ENCODE measurements at regions not wholly inside any gene's neighbourhood (a gene's known extent, or its start where the extent isn't known, plus 50 kb on each side); places are given as distances from the start of the nearest gene placed in this dataset.
A peak's percentile ranks its signal among the peaks of the same experiment; 100 is the strongest.

- TF ChIP-seq, protein P1, sequence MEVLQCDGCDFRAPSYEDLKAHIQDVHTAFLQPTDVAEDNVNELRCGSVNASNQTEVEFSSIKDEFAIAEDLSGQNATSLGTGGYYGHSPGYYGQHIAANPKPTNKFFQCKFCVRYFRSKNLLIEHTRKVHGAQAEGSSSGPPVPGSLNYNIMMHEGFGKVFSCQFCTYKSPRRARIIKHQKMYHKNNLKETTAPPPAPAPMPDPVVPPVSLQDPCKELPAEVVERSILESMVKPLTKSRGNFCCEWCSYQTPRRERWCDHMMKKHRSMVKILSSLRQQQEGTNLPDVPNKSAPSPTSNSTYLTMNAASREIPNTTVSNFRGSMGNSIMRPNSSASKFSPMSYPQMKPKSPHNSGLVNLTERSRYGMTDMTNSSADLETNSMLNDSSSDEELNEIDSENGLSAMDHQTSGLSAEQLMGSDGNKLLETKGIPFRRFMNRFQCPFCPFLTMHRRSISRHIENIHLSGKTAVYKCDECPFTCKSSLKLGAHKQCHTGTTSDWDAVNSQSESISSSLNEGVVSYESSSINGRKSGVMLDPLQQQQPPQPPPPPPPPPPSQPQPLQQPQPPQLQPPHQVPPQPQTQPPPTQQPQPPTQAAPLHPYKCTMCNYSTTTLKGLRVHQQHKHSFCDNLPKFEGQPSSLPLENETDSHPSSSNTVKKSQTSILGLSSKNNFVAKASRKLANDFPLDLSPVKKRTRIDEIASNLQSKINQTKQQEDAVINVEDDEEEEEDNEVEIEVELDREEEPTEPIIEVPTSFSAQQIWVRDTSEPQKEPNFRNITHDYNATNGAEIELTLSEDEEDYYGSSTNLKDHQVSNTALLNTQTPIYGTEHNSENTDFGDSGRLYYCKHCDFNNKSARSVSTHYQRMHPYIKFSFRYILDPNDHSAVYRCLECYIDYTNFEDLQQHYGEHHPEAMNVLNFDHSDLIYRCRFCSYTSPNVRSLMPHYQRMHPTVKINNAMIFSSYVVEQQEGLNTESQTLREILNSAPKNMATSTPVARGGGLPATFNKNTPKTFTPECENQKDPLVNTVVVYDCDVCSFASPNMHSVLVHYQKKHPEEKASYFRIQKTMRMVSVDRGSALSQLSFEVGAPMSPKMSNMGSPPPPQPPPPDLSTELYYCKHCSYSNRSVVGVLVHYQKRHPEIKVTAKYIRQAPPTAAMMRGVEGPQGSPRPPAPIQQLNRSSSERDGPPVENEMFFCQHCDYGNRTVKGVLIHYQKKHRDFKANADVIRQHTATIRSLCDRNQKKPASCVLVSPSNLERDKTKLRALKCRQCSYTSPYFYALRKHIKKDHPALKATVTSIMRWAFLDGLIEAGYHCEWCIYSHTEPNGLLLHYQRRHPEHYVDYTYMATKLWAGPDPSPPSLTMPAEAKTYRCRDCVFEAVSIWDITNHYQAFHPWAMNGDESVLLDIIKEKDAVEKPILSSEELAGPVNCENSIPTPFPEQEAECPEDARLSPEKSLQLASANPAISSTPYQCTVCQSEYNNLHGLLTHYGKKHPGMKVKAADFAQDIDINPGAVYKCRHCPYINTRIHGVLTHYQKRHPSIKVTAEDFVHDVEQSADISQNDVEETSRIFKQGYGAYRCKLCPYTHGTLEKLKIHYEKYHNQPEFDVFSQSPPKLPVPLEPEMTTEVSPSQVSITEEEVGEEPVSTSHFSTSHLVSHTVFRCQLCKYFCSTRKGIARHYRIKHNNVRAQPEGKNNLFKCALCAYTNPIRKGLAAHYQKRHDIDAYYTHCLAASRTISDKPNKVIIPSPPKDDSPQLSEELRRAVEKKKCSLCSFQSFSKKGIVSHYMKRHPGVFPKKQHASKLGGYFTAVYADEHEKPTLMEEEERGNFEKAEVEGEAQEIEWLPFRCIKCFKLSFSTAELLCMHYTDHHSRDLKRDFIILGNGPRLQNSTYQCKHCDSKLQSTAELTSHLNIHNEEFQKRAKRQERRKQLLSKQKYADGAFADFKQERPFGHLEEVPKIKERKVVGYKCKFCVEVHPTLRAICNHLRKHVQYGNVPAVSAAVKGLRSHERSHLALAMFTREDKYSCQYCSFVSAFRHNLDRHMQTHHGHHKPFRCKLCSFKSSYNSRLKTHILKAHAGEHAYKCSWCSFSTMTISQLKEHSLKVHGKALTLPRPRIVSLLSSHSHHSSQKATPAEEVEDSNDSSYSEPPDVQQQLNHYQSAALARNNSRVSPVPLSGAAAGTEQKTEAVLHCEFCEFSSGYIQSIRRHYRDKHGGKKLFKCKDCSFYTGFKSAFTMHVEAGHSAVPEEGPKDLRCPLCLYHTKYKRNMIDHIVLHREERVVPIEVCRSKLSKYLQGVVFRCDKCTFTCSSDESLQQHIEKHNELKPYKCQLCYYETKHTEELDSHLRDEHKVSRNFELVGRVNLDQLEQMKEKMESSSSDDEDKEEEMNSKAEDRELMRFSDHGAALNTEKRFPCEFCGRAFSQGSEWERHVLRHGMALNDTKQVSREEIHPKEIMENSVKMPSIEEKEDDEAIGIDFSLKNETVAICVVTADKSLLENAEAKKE (CRISPR knock-in tag; IDR thresholded peaks at IDR 0.05) = no peak
Observed at GRCh38 chr14:55900749-55901148, 217.5 kb upstream of the PELI2 start (continued).

DNA sequence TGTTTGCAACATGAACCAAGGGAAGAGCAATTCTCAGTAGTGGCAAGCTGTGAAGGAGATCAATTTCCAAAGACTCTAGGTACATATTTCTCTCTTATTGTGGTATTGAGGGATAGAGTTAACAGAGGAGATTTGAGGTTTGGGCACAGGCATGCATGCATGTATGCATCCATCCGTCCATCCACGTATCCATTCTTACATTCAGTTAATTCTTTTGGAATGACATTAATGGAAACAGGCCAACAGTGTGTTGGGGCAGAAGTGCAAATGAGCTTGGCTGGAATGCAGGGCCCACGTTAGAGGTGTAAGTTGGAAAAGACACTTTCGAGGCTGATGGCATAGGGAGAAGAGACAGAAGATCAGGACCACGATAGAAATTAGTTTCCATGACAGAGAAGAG, 216.9 kb upstream of the PELI2 start:
- H3K4me1 Mint-ChIP-seq = peaks cover 8% of the 10 kb centered on the region; the same call in 2 of the 3 replicates
- no peak overlapping the region for H3K4me3 ChIP-seq
- ATAC-seq = no peak

More for the DNA sequence above, 216.9 kb upstream of the PELI2 start:
- Mint-ChIP-seq H3K27ac (no peak overlapping the region), H3K4me3 (no peak overlapping the region), H3K36me3 (ENCODE audit: low read depth) (no peaks in the 10 kb centered on the region), H3K27me3 (ENCODE audit: insufficient read depth, low read depth, poor library complexity) (no peaks in the 10 kb centered on the region), H3K9me3 (no peaks in the 10 kb centered on the region)
- Histone ChIP-seq H2AFZ (peak overlapping the region; percentile 69; the same call in 1 of the 2 replicates), H3K27me3 (ENCODE audit: insufficient read depth) (no peaks in the 10 kb centered on the region), H4K20me1 (replicated peaks; ENCODE audit: insufficient read depth) (no peaks in the 10 kb centered on the region), H3K9me2 (ENCODE audit: insufficient read depth) (0 out of 2 replicates have a peak, but pooled peaks cover 2% of the 10 kb centered on the region), H3K4me2 (no peak overlapping the region), H3F3A (replicated peaks; ENCODE audit: low read depth) (no peaks in the 10 kb centered on the region), H3K36me3 (ENCODE audit: insufficient read depth) (no peaks in the 10 kb centered on the region), H3K79me2 (replicated peaks; ENCODE audit: insufficient read depth) (no peaks in the 10 kb centered on the region), H3K4me1 (ENCODE audit: insufficient read depth) (peaks cover 5% of the 10 kb centered on the region; the same call in 1 of the 2 replicates), H3K27ac (ENCODE audit: low read depth) (no peak overlapping the region)
- no peak for TF ChIP-seq EZH2phosphoT487 (IDR thresholded peaks at IDR 0.05; ENCODE audit: unreplicated experiment)
- TF ChIP-seq EZH2 (IDR thresholded peaks at IDR 0.05; ENCODE audit: low read depth, unreplicated experiment) = no peak
- TF ChIP-seq NANOG (IDR thresholded peaks at IDR 0.05; ENCODE audit: borderline replicate concordance) = no peak
- no peak for TF ChIP-seq ZNF331 (CRISPR knock-in tag; IDR thresholded peaks at IDR 0.05; ENCODE audit: low read depth)
- no peak for TF ChIP-seq ZNF114 (CRISPR knock-in tag; IDR thresholded peaks at IDR 0.05)
- TF ChIP-seq, protein P1 (CRISPR knock-in tag; IDR thresholded peaks at IDR 0.05) = no peak
- TF ChIP-seq STAT1 (IDR thresholded peaks at IDR 0.05; ENCODE audit: unreplicated experiment) = no peak
- TF ChIP-seq JUNB (IDR thresholded peaks at IDR 0.05; ENCODE audit: unreplicated experiment) = no peak
- TF ChIP-seq, protein P2, sequence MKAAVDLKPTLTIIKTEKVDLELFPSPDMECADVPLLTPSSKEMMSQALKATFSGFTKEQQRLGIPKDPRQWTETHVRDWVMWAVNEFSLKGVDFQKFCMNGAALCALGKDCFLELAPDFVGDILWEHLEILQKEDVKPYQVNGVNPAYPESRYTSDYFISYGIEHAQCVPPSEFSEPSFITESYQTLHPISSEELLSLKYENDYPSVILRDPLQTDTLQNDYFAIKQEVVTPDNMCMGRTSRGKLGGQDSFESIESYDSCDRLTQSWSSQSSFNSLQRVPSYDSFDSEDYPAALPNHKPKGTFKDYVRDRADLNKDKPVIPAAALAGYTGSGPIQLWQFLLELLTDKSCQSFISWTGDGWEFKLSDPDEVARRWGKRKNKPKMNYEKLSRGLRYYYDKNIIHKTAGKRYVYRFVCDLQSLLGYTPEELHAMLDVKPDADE (IDR thresholded peaks at IDR 0.05) = no peak
- no peak for DNase-seq (ENCODE audit: low spot score)

All from GM23338 (cell line).